Coronary artery (tissue), 2 donors: ENCODE measurements at regions not wholly inside any gene's neighbourhood (a gene's known extent, or its start where the extent isn't known, plus 50 kb on each side); places are given as distances from the start of the nearest gene placed in this dataset.

Source experiments
- DNase-seq: peaks from one replicate; pipeline ENCODE4 v3.0.0-alpha.2; 2017; ENCODE audit warnings: low spot score
- H3K27ac ChIP-seq, 2 donors: fragments of 200-600 bp; sonication (generic); one replicate each; pipeline ENCODE4 v1.5.1; 2016 to 2019
- H3K4me3 ChIP-seq: fragments of 200-600 bp; sonication (generic); 2 replicates; pipeline ENCODE4 v1.5.1; 2016; ENCODE audit warnings: mild to moderate bottlenecking, moderate library complexity
- CTCF ChIP-seq: fragments of 200-600 bp; sonication (generic); IDR thresholded peaks from one replicate; pipeline ENCODE4 v1.5.1; 2019; ENCODE audit warnings: antibody characterized with exemption

- no peak overlapping the region for H3K4me3 ChIP-seq
- no peak for DNase-seq
- no peak for TF ChIP-seq CTCF
- H3K27ac ChIP-seq: peak overlapping the region in 1 of 2 donors; percentile 42
Measured at GRCh38 chr4:187209921-187210613, 486.4 kb upstream of the FAT1 start.

- Histone ChIP-seq H3K4me3 (no peak overlapping the region), H3K27ac (no peak overlapping the region)
- no peak for TF ChIP-seq CTCF
- DNase-seq: no peak
Measured at GRCh38 chr4:187212446-187213080, 488.9 kb upstream of the FAT1 start.

GRCh38 chr4:187215438-187215837 lies 491.8 kb upstream of the FAT1 start:
- no peak for TF ChIP-seq CTCF
- H3K27ac ChIP-seq: no peak overlapping the region
- DNase-seq: no peak
- no peak overlapping the region for H3K4me3 ChIP-seq

- no peak for TF ChIP-seq CTCF
- peak overlapping the region; percentile 24 for H3K4me3 ChIP-seq
- DNase-seq: no peak
- H3K27ac ChIP-seq: no peak overlapping the region
Measured at GRCh38 chr4:187218705-187219245, 495.1 kb upstream of the FAT1 start.

GRCh38 chr4:187224560-187224959 lies 500.9 kb upstream of the FAT1 start:
- DNase-seq: no peak
- TF ChIP-seq CTCF: no peak
- H3K4me3 ChIP-seq: no peak overlapping the region
- no peak overlapping the region for H3K27ac ChIP-seq

- Histone ChIP-seq H3K4me3 (no peak overlapping the region), H3K27ac (no peak overlapping the region)
- TF ChIP-seq CTCF: no peak
- DNase-seq: no peak
Measured at GRCh38 chr4:187227907-187228704, 504.4 kb upstream of the FAT1 start.
